ENCODE measurements at regions not wholly inside any gene's neighbourhood (a gene's known extent, or its start where the extent isn't known, plus 50 kb on each side); places are given as distances from the start of the nearest gene placed in this dataset.

GRCh38 chr2:66714610-66715009, 279.7 kb downstream of the MEIS1 start:
- H3K4me3 ChIP-seq (ENCODE audit: low read length): no peak overlapping the region
- no peak for DNase-seq (ENCODE audit: low read depth)
- TF ChIP-seq, protein P1, sequence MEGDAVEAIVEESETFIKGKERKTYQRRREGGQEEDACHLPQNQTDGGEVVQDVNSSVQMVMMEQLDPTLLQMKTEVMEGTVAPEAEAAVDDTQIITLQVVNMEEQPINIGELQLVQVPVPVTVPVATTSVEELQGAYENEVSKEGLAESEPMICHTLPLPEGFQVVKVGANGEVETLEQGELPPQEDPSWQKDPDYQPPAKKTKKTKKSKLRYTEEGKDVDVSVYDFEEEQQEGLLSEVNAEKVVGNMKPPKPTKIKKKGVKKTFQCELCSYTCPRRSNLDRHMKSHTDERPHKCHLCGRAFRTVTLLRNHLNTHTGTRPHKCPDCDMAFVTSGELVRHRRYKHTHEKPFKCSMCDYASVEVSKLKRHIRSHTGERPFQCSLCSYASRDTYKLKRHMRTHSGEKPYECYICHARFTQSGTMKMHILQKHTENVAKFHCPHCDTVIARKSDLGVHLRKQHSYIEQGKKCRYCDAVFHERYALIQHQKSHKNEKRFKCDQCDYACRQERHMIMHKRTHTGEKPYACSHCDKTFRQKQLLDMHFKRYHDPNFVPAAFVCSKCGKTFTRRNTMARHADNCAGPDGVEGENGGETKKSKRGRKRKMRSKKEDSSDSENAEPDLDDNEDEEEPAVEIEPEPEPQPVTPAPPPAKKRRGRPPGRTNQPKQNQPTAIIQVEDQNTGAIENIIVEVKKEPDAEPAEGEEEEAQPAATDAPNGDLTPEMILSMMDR (IDR thresholded peaks at IDR 0.05; ENCODE audit: insufficient read depth, low read depth, low read length, missing control alignments): no peak

- no peak overlapping the region for H3K4me3 ChIP-seq (ENCODE audit: low read length)
- TF ChIP-seq, protein P1 (IDR thresholded peaks at IDR 0.05; ENCODE audit: insufficient read depth, low read depth, low read length, missing control alignments): no peak
- no peak for DNase-seq (ENCODE audit: low read depth)
Measured at GRCh38 chr2:66717218-66717905, 282.4 kb downstream of the MEIS1 start.

DNA sequence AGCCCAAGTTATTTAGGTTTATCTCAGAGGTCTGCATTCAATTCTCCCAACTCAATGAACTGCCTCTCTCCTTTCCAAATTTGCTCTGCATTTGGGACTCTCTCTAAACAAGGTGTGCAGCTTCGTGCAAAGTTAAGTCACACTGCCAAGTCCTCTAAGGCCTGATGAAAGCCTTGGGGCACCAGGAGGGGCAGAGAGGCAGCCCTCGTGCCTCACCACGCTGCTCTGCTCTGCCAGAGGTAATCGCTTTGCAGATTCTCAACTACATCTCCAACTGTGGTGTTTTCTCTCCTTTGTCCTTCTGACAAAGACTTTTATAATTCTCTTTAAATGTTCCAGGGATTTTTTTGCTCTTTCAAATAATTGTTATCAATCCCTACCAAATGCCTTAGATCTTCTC, 283.0 kb downstream of the MEIS1 start:
- no peak overlapping the region for H3K4me3 ChIP-seq (ENCODE audit: low read length)
- TF ChIP-seq, protein P1 (IDR thresholded peaks at IDR 0.05; ENCODE audit: insufficient read depth, low read depth, low read length, missing control alignments): no peak
- DNase-seq (ENCODE audit: low read depth): no peak

GRCh38 chr2:66721776-66722175, 286.9 kb downstream of the MEIS1 start:
- H3K4me3 ChIP-seq (ENCODE audit: low read length): no peak overlapping the region
- no peak for DNase-seq (ENCODE audit: low read depth)
- TF ChIP-seq, protein P1 (IDR thresholded peaks at IDR 0.05; ENCODE audit: insufficient read depth, low read depth, low read length, missing control alignments): no peak

DNA sequence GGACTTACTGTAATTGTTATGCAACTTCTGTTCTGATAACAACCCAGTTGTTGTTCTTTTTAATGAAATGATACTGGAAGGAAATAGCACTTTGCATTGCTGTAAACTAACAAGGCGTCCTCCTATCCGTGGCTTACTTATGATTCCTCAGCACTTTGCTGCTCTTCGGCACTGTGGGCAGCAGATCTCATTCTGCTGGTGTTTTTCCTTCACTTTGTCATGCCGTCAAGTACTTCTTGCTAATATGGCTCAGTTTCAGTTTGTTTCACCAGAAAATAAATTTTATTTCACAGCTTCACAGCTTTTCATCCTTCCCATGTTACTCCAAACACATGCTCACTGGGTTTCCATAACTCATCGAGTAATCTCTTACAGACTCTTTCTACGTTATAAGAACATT, 289.3 kb downstream of the MEIS1 start:
- H3K4me3 ChIP-seq (ENCODE audit: low read length): no peak overlapping the region
- DNase-seq (ENCODE audit: low read depth): no peak
- TF ChIP-seq, protein P1 (IDR thresholded peaks at IDR 0.05; ENCODE audit: insufficient read depth, low read depth, low read length, missing control alignments): no peak

GRCh38 chr2:66729416-66730330, 294.7 kb downstream of the MEIS1 start:
- peak; percentile 64 for DNase-seq (ENCODE audit: low read depth)
- TF ChIP-seq, protein P1 (IDR thresholded peaks at IDR 0.05; ENCODE audit: insufficient read depth, low read depth, low read length, missing control alignments): no peak
- H3K4me3 ChIP-seq (ENCODE audit: low read length): no peak overlapping the region
